HuH-7.5 (cell line): ENCODE measurements at regions not wholly inside any gene's neighbourhood (a gene's known extent, or its start where the extent isn't known, plus 50 kb on each side); places are given as distances from the start of the nearest gene placed in this dataset.
"Not testable (repeated sequence)": the region's sequence is repeated elsewhere in the genome, so short reads cannot be mapped to it uniquely, and the experiment has no call there.

Experiments used
- DNase-seq: peaks from one replicate; pipeline ENCODE4 v3.0.0; 2011; ENCODE audit warnings: low spot score

DNA sequence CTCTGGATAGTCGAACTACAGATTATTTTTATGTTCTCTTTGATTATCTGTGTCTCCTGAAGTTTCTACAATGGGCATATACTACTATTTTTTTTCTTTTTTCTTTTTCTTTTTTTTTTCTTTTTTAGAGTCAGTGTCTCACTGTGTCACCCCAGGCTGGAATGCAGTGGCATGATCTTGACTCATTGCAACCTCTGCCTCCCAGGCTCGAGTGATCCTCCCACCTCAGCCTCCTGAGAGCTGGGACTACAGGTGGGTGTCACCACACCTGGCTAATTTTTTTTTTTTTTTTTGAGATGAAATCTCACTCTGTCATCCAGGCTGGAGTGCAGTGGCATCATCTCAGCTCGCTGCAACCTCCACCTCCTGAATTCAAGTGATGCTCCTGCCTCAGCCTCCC, 250.7 kb upstream of the KAZN start:
- no peak for DNase-seq

DNA sequence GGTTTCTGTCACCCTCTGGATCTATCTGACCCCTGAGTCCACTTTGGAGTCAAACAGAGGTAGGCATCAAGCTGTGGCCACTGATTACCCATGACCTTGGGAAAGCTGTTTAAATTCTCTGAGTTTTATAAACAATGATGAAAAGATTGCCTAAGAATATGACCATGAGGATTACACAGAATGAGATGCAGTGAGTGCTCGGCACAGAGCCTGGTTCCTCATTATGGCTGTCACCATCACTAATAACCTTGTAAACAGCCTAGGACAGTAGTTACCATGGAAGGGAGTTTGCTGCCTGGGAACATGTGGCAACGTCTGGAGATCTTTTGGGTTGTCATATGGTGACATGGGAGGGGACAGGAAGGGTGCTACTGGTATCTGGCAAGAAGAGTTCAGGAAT, 248.3 kb upstream of the KAZN start:
- no peak for DNase-seq

DNA sequence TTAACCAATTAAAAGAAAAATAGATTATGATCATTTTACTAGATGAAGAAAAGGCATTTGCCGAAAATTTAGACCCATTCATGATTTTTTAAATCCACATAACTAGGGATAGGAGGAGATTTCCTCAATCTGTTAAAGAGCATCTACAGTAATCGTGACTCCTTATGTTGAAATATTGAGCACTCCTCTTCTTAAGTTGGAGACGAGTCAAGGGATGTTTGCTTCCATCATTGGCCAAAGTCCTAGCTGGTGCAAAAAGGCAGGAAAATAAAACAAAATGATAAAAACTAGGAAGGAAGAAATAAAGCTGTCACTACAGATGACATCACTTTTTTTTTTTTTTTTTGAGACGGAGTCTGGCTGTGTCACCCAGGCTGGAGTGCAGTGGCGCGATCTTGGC, 245.6 kb upstream of the KAZN start:
- DNase-seq = no peak

DNA sequence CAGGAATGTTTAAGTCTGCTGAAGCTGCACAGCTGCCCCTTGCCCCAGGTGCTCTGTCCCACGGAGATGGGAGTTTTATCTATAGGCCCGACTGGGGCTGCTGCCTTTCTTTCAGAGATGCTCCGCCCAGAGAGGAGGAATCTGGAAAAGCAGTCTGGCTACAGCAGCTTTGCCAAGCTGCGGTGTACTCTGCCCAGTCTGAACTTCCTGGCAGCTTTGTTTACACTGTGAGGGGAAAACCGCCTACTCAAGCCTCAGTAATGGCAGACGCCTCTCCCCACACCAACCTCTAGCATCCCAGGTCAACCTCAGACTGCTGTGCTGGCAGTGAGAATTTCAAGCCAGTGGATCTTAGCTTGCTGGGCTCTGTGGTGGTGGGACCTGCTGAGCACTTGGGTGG, 237.5 kb upstream of the KAZN start:
- DNase-seq = not testable (repeated sequence)

DNA sequence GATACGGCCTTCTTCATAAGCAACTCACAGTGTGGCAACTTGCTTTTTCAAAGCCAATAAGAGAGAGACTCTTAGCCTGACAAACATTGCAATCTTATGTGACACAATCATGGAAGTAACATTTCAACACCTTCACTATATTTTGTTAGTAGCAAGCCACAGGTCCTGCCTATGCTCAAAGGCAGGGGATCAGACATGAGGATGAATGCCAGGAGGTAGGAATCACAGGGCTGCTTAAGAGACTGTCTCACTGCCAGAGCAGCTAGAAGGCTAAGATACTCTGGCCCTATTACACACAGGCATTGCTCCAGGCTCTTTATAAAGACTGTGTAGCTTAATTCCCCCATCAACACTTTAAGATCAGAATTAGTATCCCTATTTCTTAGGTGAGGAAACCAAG, 236.2 kb upstream of the KAZN start:
- no peak for DNase-seq

DNA sequence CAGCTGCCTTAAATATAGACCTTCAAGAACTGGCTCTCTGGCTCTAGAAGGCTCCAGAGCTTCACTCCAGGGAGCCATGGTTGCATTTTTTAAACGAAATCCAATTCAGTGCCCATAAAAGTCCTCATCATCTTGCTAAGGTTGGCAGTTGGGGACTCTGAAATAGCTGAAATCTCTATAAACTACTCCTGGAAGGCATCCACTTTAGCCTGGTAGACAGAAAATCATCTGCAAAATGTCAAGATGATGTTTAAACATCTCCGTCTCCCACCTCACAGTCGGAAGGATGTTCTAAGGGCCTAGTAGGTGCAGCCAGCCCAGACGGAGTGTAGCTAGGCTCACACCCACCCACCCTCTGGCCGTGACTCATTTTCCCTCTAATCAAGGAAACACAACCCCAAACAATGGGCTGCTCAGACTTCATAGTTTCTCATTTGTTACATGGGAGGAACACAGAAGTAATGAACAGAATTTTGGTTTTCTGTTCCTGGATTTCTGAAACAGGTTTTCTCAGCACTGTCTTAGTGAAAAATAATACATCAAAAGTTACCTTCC, 235.4 kb upstream of the KAZN start:
- no peak for DNase-seq

DNA sequence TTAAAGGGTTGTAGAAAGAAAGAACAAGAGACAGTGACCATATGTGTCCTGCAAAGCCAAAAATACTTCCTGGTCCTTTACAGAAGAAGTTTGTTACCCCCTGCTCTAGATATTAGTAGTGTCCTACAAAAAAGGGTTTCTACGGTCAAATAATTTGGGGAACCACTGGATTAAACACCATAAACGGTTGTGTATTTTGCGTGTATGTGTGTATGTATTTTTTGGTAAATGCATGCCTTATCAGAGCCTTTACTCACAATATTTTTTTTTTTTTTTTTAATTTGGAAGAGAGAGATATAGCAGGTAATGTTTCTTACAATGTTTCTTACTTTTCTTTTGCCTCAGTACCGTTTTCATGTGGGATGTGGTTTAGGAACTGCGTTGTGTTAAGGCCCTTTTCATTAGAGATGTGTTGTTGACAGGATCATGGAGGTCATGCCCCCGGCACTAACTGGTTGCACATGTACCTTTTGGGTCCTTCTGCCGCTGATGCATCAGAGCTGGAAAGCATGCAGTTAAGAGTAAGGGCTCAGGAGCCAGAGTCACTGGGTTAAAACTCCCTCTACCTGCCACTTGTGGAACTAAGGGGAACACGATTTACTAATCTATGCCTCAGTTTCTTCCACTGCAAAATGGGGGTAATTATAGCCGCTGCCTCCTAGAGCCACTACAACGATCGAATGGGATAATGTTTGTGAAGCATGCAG, 234.6 kb upstream of the KAZN start:
- no peak for DNase-seq

DNA sequence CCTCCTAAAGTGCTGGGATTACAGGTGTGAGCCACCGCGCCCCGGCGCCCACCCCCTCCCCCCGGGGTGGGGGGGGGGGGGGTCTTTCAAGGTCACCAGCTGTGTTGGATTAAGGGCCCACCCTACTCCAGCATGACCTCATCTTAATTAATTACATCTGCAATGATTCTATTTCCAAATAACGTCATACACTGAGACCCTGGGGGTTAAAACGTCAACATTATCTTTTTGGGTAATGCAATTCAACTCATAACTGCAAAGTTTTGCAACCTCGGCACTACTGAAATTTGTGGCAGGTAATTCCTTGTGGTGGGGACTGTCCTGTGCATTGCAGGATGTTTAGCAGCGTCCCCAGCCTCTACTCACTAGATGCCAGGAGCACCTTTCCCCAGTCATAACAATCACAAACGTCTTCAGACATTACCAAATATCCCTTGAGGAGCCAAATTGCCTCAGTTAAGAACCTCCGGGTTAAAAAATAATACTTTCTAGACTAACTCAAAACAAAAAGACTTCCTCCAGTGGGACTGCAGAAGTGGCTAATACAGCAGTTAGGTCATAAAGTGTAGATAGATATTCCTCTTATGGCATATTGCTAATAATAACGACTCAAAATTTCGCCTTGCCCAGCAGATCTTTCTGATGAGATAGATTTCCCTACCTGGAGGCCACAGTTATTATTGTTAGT, 233.0 kb upstream of the KAZN start:
- DNase-seq = no peak

DNA sequence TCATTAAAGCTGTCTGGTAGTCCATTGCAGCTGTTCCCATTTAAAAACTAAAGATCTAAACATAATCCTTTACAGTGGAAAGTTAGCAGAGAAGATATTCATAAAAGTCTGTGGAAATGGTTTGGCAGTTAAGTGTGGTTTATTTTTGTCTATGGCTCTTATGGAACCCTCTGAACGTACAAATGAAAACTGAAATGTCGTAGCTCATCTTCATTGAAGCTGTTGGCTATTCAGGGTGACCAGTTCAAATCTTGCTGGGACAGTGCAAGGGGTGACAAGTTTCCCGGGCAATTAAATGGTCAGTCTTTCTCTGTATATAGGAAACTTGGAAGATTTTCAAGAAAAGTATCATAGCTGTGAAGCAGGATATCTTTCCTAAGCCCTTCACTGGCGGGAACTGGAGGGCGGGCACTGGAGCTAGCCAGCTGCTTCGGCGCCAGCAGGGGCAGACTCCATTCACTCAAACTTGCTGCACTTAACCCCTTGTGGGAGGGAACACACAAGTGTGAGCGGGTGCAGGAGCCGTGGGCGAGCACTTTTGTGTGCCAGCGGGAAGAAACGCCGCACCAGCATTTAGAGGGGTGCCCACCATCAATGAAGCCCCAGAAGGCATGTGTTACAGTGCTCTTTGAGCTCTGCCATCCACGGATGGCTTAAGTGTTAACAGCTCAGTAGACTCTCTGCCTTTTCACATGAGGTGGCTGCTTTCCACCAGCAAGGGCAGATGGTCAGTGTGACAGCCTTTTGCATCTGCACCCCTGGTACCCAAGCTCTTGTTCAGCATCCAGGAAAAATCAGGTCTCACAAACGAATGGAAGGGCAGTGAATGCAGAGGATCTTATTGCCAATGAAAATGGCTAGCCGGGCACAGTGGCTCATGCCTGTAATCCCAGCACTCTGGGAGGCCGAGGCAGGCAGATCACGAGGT, 232.1 kb upstream of the KAZN start:
- DNase-seq = no peak

DNA sequence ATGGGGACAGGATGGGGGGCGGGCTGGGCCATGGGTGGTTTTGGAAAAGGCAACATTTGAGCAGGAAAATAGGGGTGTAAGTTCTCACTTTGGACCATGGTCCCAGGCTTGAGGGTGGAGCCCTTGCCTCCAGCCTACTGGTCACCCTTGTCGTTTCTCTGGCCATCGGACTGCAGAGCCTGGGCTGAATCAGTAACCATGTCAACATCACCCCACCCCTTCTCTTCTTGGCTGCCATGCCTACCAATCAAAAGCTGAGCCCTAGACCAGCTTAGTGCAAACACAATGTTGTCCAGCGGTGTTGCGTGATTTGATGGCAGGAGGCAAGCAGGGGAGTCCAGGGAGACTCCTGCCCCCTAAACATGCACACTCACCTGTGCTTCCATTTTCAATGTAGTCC, 231.0 kb upstream of the KAZN start:
- DNase-seq = no peak

DNA sequence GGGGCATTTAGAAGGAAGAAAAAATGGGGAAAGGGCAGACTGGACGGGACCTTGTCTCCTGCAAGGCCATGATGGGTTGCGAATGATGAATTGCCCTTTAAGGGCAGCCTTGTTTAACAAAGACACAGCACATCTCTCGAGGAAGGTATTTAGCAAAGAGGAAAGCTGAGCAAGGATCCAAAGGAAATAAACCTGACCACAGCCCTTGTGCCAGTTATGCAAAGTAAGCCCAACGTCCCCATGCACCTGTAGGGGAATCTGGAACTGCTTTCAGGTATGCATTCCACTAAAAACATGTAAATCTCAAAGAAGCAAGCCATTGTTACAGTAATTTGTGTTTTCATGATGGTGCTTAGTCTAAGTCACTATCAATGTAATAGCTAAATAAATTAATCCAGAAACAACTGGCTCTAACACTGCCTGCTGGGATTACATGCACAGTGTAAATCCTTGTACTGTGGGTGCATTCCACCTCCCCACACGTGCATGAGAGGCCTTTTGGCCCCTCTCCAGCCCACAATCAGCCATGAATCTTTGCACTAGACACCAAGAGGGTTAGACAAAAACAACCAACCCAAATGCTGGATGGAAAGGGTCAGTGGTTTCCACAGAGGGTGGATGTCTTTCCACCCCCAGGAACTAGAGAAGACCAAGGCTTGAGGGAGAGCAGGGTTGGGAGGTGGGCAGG, 228.8 kb upstream of the KAZN start:
- DNase-seq = no peak

DNA sequence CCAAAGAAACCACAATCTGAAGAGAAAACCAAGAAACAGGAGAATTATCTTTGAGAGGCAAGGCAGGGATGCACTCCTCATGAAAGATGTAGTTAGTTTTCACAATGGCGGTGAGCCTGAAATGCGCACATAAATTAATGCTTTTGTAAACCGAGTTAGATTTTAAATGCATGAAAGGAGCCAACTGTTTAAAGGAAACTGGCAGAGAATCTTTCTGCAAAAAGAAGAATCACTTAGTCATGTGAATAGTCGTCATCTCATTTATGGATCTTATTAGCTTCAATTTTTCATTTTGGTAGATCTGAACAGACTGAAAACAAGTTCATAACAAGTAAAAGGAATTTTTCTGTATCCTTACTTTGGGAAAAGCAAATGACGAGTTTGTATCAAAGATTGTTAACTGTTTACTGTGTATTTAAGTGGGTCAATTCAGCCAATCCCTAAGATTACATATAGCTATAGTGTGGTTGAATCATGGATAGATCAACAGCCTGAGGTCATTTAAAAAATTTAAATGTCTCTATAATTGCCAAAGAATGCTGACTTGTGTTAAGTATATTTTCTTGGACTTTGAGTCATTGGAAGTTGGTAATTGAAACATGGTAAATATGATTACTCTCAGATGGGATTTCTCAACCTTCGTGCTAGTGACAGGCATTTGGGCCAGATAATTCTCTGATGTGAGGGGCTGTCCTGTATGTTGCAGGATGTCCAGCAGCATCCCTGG, 226.6 kb upstream of the KAZN start:
- DNase-seq = no peak

DNA sequence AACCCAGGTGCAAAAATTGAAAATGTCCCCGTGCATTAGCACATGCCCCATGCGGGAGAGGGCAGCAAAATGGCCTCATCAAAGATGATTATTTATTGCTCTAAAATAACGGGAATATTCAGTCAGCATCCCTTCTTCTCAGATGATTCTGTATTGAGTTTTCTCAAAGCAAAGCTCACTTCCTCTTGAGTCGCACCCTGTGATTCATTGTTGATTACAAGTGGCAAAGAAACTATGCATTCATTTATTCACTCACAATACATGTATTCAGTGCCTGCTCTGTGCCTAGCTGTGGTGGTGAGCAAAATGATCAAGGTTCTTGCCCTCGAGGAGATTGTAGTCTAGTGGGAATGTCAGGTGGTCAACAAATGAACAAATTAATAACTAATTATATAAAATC, 226.0 kb upstream of the KAZN start:
- no peak for DNase-seq

DNA sequence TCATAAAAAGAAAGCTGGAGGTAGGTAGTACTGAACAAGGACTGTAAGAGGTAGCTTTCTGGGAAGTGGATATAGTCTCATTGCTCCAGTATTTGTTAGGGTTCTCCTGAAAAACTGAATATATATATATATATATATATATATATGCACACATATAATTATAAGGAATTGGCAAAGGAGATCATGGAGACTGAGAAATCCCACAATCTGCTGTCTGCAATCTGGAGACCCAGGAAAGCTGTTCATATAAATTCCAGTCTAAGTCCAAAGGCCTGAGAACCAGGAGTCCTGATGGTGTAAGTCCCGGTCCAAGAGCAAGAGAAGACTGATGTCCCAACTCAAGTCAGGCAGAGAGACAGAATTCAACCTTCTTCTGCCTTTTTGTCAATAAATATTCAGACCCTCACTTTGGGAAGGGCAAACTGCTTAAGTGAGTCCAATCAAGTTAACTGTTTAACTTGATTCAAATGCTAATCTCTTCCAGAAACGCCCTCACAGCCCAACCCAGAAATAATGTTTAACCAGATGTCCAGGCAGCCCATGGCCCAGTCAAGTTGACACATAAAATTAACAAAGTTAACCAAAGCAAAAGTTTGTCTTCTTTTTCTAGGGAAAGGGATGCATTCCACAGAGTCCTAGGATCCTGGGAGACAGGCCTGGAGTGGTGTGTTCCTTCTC, 225.3 kb upstream of the KAZN start:
- DNase-seq = no peak

DNA sequence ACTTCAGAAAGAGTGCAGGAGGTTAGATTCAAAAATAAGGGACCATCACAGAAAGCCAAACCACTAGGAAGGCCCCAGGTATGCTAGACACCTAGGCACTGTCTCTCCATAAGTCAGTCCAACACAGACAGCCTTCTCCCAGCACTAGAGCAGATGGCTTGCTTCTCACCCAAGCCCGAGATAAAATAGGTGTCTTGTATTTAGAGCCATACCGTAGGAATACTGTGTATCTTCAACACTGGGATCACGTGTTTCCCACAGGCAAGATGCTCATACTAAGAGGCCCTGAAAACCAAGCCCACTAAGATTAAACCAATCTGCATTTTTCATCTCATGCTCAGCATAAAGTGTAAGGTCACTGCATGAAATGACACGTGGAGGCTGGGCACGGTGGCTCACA, 223.3 kb upstream of the KAZN start:
- no peak for DNase-seq

DNA sequence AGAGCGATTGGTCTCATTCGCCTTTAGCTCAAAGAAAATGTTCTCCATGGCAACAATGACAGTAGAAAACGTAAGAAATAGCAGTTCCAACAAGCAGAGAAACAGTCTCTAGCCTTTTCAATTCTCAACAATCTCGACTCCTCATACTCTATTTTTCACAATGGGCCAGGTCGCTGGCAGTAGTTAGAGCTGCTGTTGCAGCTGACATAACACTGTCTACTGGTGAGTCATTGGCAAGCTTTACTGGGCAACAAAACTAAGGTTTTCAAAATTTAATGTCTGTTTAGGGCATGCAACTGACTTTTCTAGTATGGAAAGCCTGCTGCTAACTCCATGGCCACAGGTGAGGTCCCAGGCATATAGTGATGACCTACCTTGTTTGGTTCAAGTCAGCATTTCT, 221.1 kb upstream of the KAZN start:
- no peak for DNase-seq

DNA sequence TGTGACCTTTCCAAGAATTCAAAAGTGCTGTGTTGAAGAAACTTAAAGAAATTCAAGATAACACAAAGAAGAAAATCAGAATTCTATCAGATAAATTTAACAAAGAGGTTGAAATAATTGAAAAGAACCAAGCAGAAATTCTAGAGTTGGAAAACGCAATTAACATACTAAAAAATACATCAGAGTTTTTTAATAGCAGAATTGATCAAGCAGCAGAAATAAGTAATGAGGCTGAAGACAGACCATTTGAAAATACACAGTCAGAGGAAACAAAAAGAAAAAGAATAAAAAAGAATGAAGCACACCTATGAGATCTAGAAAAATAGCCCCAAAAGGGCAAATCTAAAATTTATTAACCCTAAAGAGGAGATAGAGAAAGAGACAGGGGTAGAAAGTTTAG, 218.1 kb upstream of the KAZN start:
- DNase-seq = no peak

DNA sequence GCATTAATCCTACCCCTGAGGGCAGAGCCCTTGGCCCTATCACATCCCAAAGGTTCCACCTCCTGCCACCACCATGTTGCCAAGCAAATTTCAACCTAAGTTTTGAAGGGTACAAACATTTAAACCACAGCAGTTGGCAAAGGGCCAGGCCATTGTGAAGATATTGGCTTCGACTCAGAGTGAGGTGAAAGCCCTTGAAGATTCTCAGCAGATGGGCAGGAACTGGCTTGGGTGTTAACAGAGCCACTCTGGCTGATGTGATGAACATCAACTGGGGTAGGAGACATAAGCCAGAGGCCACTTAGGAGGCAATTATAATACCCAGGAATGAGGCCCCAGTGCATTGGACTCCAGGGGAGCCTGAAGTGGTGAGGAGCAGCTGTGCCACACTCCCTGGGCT, 207.7 kb upstream of the KAZN start:
- no peak for DNase-seq

DNA sequence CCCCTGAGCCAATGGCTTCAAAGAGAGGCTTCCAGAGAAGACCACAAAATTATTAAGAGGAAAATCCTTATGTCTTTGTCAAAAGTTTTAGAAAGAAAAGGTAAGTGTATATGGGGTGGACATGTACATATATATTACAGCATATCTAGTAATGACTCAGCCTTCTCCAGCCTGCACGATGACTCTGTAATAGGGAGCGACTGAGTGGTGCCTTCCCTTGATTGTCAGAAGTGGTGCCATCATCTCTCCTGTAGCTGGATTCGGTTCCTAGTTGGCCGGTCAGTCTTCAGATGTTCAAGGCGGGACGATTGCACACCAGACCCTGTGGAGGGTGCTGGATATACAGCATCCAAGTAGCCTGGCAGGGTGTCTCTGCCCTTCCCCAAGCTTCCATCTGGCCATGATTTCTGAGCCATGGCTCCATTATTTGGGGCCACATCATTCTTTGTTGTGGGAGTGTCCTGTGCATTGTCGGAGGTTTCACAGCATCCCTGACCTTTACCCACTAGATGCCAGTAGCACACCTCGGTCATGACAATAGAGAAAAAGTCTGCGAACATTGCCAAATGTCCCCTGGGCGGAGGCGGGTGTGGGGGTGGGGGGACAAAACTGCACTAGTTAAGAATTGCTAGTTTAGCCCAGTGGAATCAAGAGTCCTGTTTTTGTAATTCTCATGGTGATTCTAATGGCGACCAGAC, 206.2 kb upstream of the KAZN start:
- DNase-seq = no peak

DNA sequence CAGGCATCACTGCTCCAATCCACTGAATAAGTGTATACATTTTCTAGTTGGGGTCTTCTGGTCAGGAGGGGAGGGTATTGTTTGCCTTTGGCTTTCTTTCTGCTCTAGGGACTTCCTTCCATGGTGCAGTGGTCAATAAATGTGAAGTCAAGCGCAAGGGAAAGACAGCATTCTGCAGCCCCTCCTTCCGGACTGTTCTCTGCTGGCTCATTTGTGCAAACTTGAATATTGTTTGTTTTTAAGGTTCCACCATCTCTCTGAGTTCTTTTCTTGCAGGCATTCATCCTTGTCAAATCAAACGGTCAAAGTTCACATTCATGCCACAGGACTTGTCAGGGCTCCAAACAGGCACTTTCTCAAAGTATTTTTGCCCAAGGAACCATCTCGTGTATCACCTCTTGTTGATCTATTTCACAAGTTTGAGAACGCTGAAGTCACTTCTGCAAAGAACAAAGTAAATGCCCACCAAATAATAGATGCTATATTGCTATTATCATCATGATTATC, 205.6 kb upstream of the KAZN start:
- no peak for DNase-seq
